PC-3 (cell line): ENCODE measurements at regions not wholly inside any gene's neighbourhood (a gene's known extent, or its start where the extent isn't known, plus 50 kb on each side); places are given as distances from the start of the nearest gene placed in this dataset.
A peak's percentile ranks its signal among the peaks of the same experiment; 100 is the strongest.

Source experiments
- ATAC-seq: fragments of 200-7000 bp; cut with Tn5 transposase; 2 replicates; pipeline ENCODE4 v1.9.1; 2020; ENCODE audit warnings: mild to moderate bottlenecking, moderate library complexity
- BruUV-seq: library from RNA; stranded (reverse); fragments of 400-500 nt; replicated peaks from 2 replicates; lab custom pipeline; 2021; lab: Mats Ljungman, UMichigan
- CTCF ChIA-PET: fragments of 300-600 bp; sonication (Branson Sonifier 250); formaldehyde crosslinking; loops from one replicate; lab custom pipeline; 2022; ENCODE audit warnings: antibody characterized with exemption; lab: Charles Lee
- POLR2A ChIA-PET: fragments of 300-600 bp; sonication (Branson Sonifier 250); formaldehyde crosslinking; loops from one replicate; lab custom pipeline; 2022; ENCODE audit warnings: antibody characterized with exemption; ENCODE audit not compliant: unreplicated experiment; lab: Charles Lee
- DNase-seq: peaks from one replicate; pipeline ENCODE4 v3.0.0-alpha.2; 2015
- H2AFZ ChIP-seq: fragments of 300-600 bp; sonication (generic); 2 replicates; pipeline ENCODE4 v1.6.0; 2016; ENCODE audit warnings: antibody characterized with exemption, low read length
- H3F3A ChIP-seq: fragments of 300-600 bp; sonication (generic); one replicate; pipeline ENCODE4 v1.6.0; 2017; ENCODE audit warnings: antibody characterized with exemption, low read length, control low read depth, mild to moderate bottlenecking; ENCODE audit not compliant: unreplicated experiment
- H3K27ac ChIP-seq: fragments of 300-600 bp; sonication (generic); 2 replicates; pipeline ENCODE4 v1.5.1; 2016; ENCODE audit warnings: mild to moderate bottlenecking, low read length
- H3K27me3 ChIP-seq: fragments of 300-600 bp; sonication (generic); 2 replicates; pipeline ENCODE4 v1.6.1; 2016; ENCODE audit warnings: low read length, mixed read lengths
- H3K36me3 ChIP-seq: fragments of 300-600 bp; sonication (generic); 2 replicates; pipeline ENCODE4 v1.6.1; 2016; ENCODE audit warnings: low read depth, mixed run types, low read length, mixed read lengths
- H3K4me1 ChIP-seq: fragments of 300-600 bp; sonication (generic); 2 replicates; pipeline ENCODE4 v1.5.1; 2016; ENCODE audit warnings: low read length; ENCODE audit not compliant: insufficient read depth
- H3K4me2 ChIP-seq: fragments of 300-600 bp; sonication (generic); 2 replicates; pipeline ENCODE4 v1.6.0; 2016; ENCODE audit warnings: low read length
- H3K4me3 ChIP-seq: fragments of 300-600 bp; sonication (generic); 2 replicates; pipeline ENCODE4 v1.5.1; 2016; ENCODE audit warnings: mild to moderate bottlenecking, low read length, mixed read lengths
- H3K79me2 ChIP-seq: fragments of 300-600 bp; sonication (generic); 2 replicates; pipeline ENCODE4 v1.6.1; 2017; ENCODE audit warnings: low read length, mixed read lengths
- H3K9ac ChIP-seq: fragments of 300-600 bp; sonication (generic); 2 replicates; pipeline ENCODE4 v1.6.0; 2016; ENCODE audit warnings: mild to moderate bottlenecking, low read length
- H3K9me2 ChIP-seq: fragments of 300-600 bp; sonication (generic); replicated peaks from 2 replicates; pipeline ENCODE4 v1.6.1; 2016; ENCODE audit warnings: mixed run types, low read length, mixed read lengths
- H3K9me3 ChIP-seq: fragments of 300-600 bp; sonication (generic); 2 replicates; pipeline ENCODE4 v1.6.1; 2016; ENCODE audit warnings: low read length, mixed read lengths
- H4K20me1 ChIP-seq: fragments of 300-600 bp; sonication (generic); 2 replicates; pipeline ENCODE4 v1.6.1; 2016; ENCODE audit warnings: low read length, mixed read lengths
- CTCF ChIP-seq: fragments of 300-600 bp; sonication (generic); conservative IDR thresholded peaks from 2 replicates; pipeline ENCODE4 v1.5.1; 2017; ENCODE audit warnings: antibody characterized with exemption, low read depth, mild to moderate bottlenecking, low read length
- EZH2 ChIP-seq: fragments of 300-600 bp; sonication (generic); IDR thresholded peaks from one replicate; pipeline ENCODE4 v1.6.1; 2017; ENCODE audit warnings: antibody characterized with exemption, mild to moderate bottlenecking, low read length; ENCODE audit not compliant: unreplicated experiment
- EZH2phosphoT487 ChIP-seq: fragments of 300-600 bp; sonication (generic); IDR thresholded peaks from 2 replicates; pipeline ENCODE4 v1.6.1; 2018; ENCODE audit warnings: mild to moderate bottlenecking, antibody characterized with exemption, low read length, borderline replicate concordance
- intact Hi-C: fragments of 100-400 bp; cut with micrococcal nuclease; formaldehyde crosslinking; loops from 2 replicates; pipeline ENCODE4 v1.9.0; 2023

GRCh38 chr14:38517426-38517825 lies 261.5 kb upstream of the CLEC14A start:
- TF ChIP-seq CTCF (no peak), EZH2 (no peak), EZH2phosphoT487 (no peak)
- POLR2A ChIA-PET, result no interaction called here
- BruUV-seq, result no TSS peak

GRCh38 chr14:38512236-38512635 lies 256.3 kb upstream of the CLEC14A start:
- TF ChIP-seq CTCF (no peak), EZH2 (no peak), EZH2phosphoT487 (no peak)
- Histone ChIP-seq H2AFZ (no peak overlapping the region), H3K9ac (no peak overlapping the region), H3K79me2 (no peaks in the 10 kb centered on the region), H3K27me3 (no peaks in the 10 kb centered on the region), H3K36me3 (no peaks in the 10 kb centered on the region), H3K27ac (no peak overlapping the region), H3K9me2 (no peaks in the 10 kb centered on the region), H3K4me1 (no peaks in the 10 kb centered on the region), H4K20me1 (no peaks in the 10 kb centered on the region), H3K4me2 (no peak overlapping the region), H3F3A (no peaks in the 10 kb centered on the region), H3K9me3 (no peaks in the 10 kb centered on the region), H3K4me3 (no peak overlapping the region)
- CTCF ChIA-PET, result no interaction called here
- BruUV-seq, result no TSS peak
- ATAC-seq (no peak), DNase-seq (no peak)
- intact Hi-C loops, result no loop called here
- POLR2A ChIA-PET, result no interaction called here

More at GRCh38 chr14:38517426-38517825, 261.5 kb upstream of the CLEC14A start:
- no peak overlapping the region for H3K4me2 ChIP-seq
- H3K27ac ChIP-seq, result no peak overlapping the region
- no peaks in the 10 kb centered on the region for H3K9me2 ChIP-seq
- no peaks in the 10 kb centered on the region for H3F3A ChIP-seq
- no peak overlapping the region for H3K4me3 ChIP-seq
- H4K20me1 ChIP-seq, result no peaks in the 10 kb centered on the region
- CTCF ChIA-PET, result no interaction called here
- ATAC-seq (no peak), DNase-seq (peak; percentile 25)
- no peaks in the 10 kb centered on the region for H3K79me2 ChIP-seq
- no peak overlapping the region for H2AFZ ChIP-seq
- H3K27me3 ChIP-seq, result no peaks in the 10 kb centered on the region
- H3K36me3 ChIP-seq, result no peaks in the 10 kb centered on the region
- no peaks in the 10 kb centered on the region for H3K9me3 ChIP-seq
- H3K4me1 ChIP-seq, result no peaks in the 10 kb centered on the region
- intact Hi-C loops, result no loop called here
- H3K9ac ChIP-seq, result no peak overlapping the region

- no peaks in the 10 kb centered on the region for H3K36me3 ChIP-seq
- BruUV-seq, result no TSS peak
- no peak overlapping the region for H3K9ac ChIP-seq
- H4K20me1 ChIP-seq, result no peaks in the 10 kb centered on the region
- H3K4me3 ChIP-seq, result no peak overlapping the region
- H3F3A ChIP-seq, result no peaks in the 10 kb centered on the region
- H3K27ac ChIP-seq, result no peak overlapping the region
- no peak overlapping the region for H2AFZ ChIP-seq
- POLR2A ChIA-PET, result no interaction called here
- H3K9me3 ChIP-seq, result no peaks in the 10 kb centered on the region
- ATAC-seq (no peak), DNase-seq (no peak)
- H3K9me2 ChIP-seq, result no peaks in the 10 kb centered on the region
- intact Hi-C loops, result no loop called here
- no peaks in the 10 kb centered on the region for H3K4me1 ChIP-seq
- H3K79me2 ChIP-seq, result no peaks in the 10 kb centered on the region
- CTCF ChIA-PET, result no interaction called here
- H3K27me3 ChIP-seq, result no peaks in the 10 kb centered on the region
- TF ChIP-seq EZH2, result no peak
- no peak for TF ChIP-seq EZH2phosphoT487
- TF ChIP-seq CTCF, result no peak
- H3K4me2 ChIP-seq, result no peak overlapping the region
Measured at GRCh38 chr14:38507299-38507698, 251.4 kb upstream of the CLEC14A start.
